Kidney (tissue), 13 donors: ENCODE measurements at regions not wholly inside any gene's neighbourhood (a gene's known extent, or its start where the extent isn't known, plus 50 kb on each side); places are given as distances from the start of the nearest gene placed in this dataset.

Experiments used
- DNase-seq, 5 donors: peaks; one replicate each; pipeline ENCODE4 v3.0.0-alpha.2; 2013 to 2020
- FAIRE-seq: peaks from 2 replicates; lab custom pipeline; 2012; peaks lifted over from hg19 to GRCh38; lab: Jason Lieb, UNC
- H3K27ac ChIP-seq, 2 donors: one replicate each; pipeline ENCODE4 v1.7.0; 2013; ENCODE audit warnings: low read depth in 2 of 2, low read length in 2 of 2, inconsistent platforms in 1 of 2
- H3K27me3 ChIP-seq: one replicate; pipeline ENCODE4 v1.7.1; 2013; ENCODE audit warnings: low read length, inconsistent platforms; ENCODE audit not compliant: control insufficient read depth, insufficient read depth
- H3K36me3 ChIP-seq, 3 donors: one replicate each; pipeline versions ENCODE4 v1.7.0 to v1.7.1; 2013; ENCODE audit warnings: low read length in 3 of 3, control low read depth in 1 of 3, inconsistent platforms in 1 of 3; ENCODE audit not compliant: insufficient read depth in 3 of 3, control insufficient read depth in 2 of 3
- H3K4me1 ChIP-seq, 3 donors: one replicate each; pipeline versions ENCODE4 v1.7.0 to v1.7.1; 2013; ENCODE audit warnings: low read length in 3 of 3, inconsistent platforms in 1 of 3, low read depth in 1 of 3; ENCODE audit not compliant: control insufficient read depth in 2 of 3, insufficient read depth in 2 of 3
- H3K4me3 ChIP-seq, 3 donors: one replicate each; pipeline versions ENCODE4 v1.7.0 to v1.8.1; 2013; ENCODE audit warnings: low read length in 3 of 3, control low read depth in 1 of 3, inconsistent platforms in 1 of 3
- H3K9ac ChIP-seq, 3 donors: one replicate each; pipeline versions ENCODE4 v1.7.0 to v1.7.1; 2013; ENCODE audit warnings: low read length in 3 of 3, control low read depth in 1 of 3, inconsistent platforms in 1 of 3
- H3K9me3 ChIP-seq, 3 donors: one replicate each; pipeline versions ENCODE4 v1.7.0 to v1.7.1; 2013; ENCODE audit warnings: low read length in 3 of 3, control low read depth in 1 of 3, inconsistent platforms in 1 of 3; ENCODE audit not compliant: control insufficient read depth in 2 of 3, insufficient read depth in 1 of 3
- intact Hi-C: fragments of 100-400 bp; cut with DNase I; formaldehyde crosslinking; loops from one replicate; pipeline ENCODE4 v1.11.1; 2022
- TF ChIP-seq, protein P1 (sequence below): IDR thresholded peaks from 3 replicates; pipeline ENCODE4 v1.5.1; 2012; ENCODE audit warnings: mild to moderate bottlenecking, moderate library complexity, borderline replicate concordance; ENCODE audit not compliant: insufficient read depth; ENCODE audit errors: extremely low read depth
- donor health status: control.
- donor health status: control.
- donor health status: control.
- donor health status: control.
- donor health status: control.
- donor health status: DM: yes; HTN: yes; CAD: no.
- donor health status: Normal renal cell carcinoma (clear cell type).

DNA sequence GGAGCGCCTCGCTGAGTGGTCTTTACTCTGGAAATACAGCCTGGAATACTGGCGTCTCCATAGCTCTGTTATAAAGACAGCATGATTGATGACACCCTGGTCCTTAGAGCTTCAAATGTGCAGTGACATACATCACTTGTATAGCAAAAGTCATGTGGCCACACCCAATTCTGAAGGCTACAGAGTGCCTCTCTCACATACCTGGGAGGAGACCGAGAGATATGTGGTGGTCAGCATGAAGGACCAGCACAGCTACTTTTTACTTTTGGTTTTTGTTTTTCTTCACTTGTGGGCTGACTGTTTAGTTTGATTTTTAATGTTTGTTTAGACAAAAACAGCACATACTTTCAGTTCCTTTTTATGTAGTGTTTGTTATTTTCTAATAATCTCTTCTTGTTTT lies 938.5 kb upstream of the SOX11 start:
- no peak overlapping the region for H3K9ac ChIP-seq
- no peaks in the 10 kb centered on the region for H3K4me1 ChIP-seq
- no peaks in the 10 kb centered on the region for H3K36me3 ChIP-seq
- H3K27ac ChIP-seq: no peak overlapping the region
- TF ChIP-seq, protein P1, sequence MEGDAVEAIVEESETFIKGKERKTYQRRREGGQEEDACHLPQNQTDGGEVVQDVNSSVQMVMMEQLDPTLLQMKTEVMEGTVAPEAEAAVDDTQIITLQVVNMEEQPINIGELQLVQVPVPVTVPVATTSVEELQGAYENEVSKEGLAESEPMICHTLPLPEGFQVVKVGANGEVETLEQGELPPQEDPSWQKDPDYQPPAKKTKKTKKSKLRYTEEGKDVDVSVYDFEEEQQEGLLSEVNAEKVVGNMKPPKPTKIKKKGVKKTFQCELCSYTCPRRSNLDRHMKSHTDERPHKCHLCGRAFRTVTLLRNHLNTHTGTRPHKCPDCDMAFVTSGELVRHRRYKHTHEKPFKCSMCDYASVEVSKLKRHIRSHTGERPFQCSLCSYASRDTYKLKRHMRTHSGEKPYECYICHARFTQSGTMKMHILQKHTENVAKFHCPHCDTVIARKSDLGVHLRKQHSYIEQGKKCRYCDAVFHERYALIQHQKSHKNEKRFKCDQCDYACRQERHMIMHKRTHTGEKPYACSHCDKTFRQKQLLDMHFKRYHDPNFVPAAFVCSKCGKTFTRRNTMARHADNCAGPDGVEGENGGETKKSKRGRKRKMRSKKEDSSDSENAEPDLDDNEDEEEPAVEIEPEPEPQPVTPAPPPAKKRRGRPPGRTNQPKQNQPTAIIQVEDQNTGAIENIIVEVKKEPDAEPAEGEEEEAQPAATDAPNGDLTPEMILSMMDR: no peak
- FAIRE-seq (no peak), DNase-seq (no peak)
- no peaks in the 10 kb centered on the region for H3K9me3 ChIP-seq
- H3K4me3 ChIP-seq: no peak overlapping the region
- no peaks in the 10 kb centered on the region for H3K27me3 ChIP-seq
- intact Hi-C loops: no loop called here

DNA sequence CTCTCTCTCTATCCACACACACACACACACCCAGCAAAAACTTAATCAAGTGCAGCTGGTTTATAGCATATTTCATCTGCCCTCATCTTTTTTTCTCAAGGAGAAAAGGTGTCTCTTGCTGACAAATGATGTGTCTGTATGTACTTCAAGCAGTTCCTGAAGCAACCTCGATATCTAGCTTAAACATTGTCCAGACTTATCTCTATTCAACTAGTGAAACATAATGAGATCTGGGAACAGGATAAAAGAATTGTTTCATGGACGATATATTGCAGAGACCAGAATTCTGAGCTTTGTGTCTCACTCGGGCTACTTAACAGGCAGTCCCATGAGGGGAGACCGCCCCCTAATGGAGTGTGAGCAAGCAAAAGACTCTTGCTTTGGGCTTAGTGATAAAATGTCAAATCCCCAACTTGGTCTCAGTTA lies 929.2 kb upstream of the SOX11 start:
- Histone ChIP-seq H3K27me3 (no peaks in the 10 kb centered on the region), H3K9ac (no peak overlapping the region), H3K9me3 (no peaks in the 10 kb centered on the region), H3K4me1 (no peaks in the 10 kb centered on the region), H3K36me3 (no peaks in the 10 kb centered on the region), H3K4me3 (no peak overlapping the region), H3K27ac (no peak overlapping the region)
- FAIRE-seq (no peak), DNase-seq (peak in 4 of 5 donors; percentile 62 to 93 (median 80))
- TF ChIP-seq, protein P1: peak; percentile 42
- intact Hi-C loops: no loop called here

DNA sequence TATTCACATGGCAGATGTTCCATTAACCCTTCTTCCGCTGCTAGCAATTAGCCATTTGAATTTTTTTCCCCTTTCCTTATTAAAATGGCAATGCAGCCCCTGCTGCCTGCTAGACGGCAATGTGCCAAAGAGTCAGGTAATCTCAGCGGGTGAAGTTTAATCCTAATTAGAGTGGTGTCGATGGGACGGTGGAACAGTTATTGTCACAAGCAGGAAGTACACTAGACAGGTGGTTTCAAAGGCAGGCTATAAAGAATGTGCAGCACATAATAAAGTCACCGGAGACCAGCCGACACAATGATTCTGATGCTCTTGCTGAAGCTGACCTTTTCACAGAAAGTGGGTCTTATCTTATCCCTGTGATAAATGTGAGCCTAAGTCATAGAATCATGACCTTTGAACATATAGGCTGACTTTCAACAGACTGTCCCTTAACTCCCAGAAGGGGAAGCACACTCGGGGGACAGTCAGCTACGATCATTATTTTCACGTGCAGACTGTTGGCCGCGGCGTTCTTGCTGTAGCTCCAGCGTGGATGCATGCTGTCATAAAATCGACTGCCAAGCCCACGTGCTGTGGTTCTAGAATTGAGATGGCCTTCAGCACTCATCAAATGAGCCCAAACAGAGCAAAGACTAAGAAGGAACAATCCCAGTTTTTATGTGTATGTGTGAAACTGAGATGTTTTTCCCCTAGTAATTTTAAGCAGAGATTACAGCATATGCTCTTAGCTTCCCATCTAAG lies 926.2 kb upstream of the SOX11 start:
- DNase-seq: no peak
- no peak overlapping the region for H3K4me3 ChIP-seq
- FAIRE-seq: no peak
- no peak overlapping the region for H3K9ac ChIP-seq
- no peaks in the 10 kb centered on the region for H3K36me3 ChIP-seq
- TF ChIP-seq, protein P1: no peak
- no peaks in the 10 kb centered on the region for H3K9me3 ChIP-seq
- intact Hi-C loops: no loop called here
- no peak overlapping the region for H3K27ac ChIP-seq
- H3K4me1 ChIP-seq: no peaks in the 10 kb centered on the region
- H3K27me3 ChIP-seq: no peaks in the 10 kb centered on the region
